ENCODE measurements at regions not wholly inside any gene's neighbourhood (a gene's known extent, or its start where the extent isn't known, plus 50 kb on each side); places are given as distances from the start of the nearest gene placed in this dataset.
"Not testable (repeated sequence)": the region's sequence is repeated elsewhere in the genome, so short reads cannot be mapped to it uniquely, and the experiment has no call there.

DNA sequence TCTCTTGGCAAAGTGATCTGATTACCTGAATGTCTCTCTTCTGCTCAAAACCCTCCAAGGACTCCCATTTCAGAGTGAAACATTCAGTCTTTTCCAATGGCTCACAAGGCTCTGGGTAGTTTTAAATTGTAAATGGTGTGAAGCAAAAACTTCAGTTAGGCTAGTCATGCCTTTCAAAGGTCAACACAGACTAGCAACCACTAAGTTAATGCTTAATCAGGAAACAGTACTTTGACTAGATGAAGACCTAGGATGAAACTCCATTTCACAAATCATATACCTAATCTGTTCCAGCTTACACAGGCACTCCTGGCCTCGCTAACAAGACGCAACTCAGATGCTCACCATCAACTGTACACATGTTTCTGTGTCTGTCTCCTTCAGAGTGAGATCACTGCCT is 240.9 kb downstream of the TP53TG3F start:
- TF ChIP-seq MXI1 (IDR thresholded peaks at IDR 0.05; ENCODE audit: low read depth, low read length); PML (IDR thresholded peaks at IDR 0.05; ENCODE audit: low read length); MIER1 (IDR thresholded peaks at IDR 0.05; ENCODE audit: low read depth); ETV6 (IDR thresholded peaks at IDR 0.05; ENCODE audit: borderline replicate concordance in 1 of 2, low read depth in 2 of 2, low read length in 1 of 2); ETV6 (CRISPR knock-in tag; IDR thresholded peaks at IDR 0.05; ENCODE audit: borderline replicate concordance); KLF6 (CRISPR knock-in tag; IDR thresholded peaks at IDR 0.05; ENCODE audit: borderline replicate concordance); MYC (IDR thresholded peaks at IDR 0.05; ENCODE audit: low read depth, low read length); MYC (CRISPR knock-in tag; IDR thresholded peaks at IDR 0.05; ENCODE audit: borderline replicate concordance, low read depth); CBFB (CRISPR knock-in tag; IDR thresholded peaks at IDR 0.05); ZBTB43 (CRISPR knock-in tag; IDR thresholded peaks at IDR 0.05); EP300 (IDR thresholded peaks at IDR 0.05; ENCODE audit: low read length); ZHX1 (conservative IDR thresholded peaks at IDR 0.05; ENCODE audit: low read length): not testable (repeated sequence)
- TF ChIP-seq, protein P1, sequence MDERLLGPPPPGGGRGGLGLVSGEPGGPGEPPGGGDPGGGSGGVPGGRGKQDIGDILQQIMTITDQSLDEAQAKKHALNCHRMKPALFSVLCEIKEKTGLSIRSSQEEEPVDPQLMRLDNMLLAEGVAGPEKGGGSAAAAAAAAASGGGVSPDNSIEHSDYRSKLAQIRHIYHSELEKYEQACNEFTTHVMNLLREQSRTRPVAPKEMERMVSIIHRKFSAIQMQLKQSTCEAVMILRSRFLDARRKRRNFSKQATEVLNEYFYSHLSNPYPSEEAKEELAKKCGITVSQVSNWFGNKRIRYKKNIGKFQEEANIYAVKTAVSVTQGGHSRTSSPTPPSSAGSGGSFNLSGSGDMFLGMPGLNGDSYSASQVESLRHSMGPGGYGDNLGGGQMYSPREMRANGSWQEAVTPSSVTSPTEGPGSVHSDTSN (CRISPR knock-in tag; IDR thresholded peaks at IDR 0.05; ENCODE audit: low read depth): not testable (repeated sequence)
- TF ChIP-seq, protein P1 (tag; conservative IDR thresholded peaks at IDR 0.05; ENCODE audit: low read depth): not testable (repeated sequence)
- TF ChIP-seq, protein P2, sequence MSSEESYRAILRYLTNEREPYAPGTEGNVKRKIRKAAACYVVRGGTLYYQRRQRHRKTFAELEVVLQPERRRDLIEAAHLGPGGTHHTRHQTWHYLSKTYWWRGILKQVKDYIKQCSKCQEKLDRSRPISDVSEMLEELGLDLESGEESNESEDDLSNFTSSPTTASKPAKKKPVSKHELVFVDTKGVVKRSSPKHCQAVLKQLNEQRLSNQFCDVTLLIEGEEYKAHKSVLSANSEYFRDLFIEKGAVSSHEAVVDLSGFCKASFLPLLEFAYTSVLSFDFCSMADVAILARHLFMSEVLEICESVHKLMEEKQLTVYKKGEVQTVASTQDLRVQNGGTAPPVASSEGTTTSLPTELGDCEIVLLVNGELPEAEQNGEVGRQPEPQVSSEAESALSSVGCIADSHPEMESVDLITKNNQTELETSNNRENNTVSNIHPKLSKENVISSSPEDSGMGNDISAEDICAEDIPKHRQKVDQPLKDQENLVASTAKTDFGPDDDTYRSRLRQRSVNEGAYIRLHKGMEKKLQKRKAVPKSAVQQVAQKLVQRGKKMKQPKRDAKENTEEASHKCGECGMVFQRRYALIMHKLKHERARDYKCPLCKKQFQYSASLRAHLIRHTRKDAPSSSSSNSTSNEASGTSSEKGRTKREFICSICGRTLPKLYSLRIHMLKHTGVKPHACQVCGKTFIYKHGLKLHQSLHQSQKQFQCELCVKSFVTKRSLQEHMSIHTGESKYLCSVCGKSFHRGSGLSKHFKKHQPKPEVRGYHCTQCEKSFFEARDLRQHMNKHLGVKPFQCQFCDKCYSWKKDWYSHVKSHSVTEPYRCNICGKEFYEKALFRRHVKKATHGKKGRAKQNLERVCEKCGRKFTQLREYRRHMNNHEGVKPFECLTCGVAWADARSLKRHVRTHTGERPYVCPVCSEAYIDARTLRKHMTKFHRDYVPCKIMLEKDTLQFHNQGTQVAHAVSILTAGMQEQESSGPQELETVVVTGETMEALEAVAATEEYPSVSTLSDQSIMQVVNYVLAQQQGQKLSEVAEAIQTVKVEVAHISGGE (CRISPR knock-in tag; IDR thresholded peaks at IDR 0.05): not testable (repeated sequence)
- TF ChIP-seq, protein P3, sequence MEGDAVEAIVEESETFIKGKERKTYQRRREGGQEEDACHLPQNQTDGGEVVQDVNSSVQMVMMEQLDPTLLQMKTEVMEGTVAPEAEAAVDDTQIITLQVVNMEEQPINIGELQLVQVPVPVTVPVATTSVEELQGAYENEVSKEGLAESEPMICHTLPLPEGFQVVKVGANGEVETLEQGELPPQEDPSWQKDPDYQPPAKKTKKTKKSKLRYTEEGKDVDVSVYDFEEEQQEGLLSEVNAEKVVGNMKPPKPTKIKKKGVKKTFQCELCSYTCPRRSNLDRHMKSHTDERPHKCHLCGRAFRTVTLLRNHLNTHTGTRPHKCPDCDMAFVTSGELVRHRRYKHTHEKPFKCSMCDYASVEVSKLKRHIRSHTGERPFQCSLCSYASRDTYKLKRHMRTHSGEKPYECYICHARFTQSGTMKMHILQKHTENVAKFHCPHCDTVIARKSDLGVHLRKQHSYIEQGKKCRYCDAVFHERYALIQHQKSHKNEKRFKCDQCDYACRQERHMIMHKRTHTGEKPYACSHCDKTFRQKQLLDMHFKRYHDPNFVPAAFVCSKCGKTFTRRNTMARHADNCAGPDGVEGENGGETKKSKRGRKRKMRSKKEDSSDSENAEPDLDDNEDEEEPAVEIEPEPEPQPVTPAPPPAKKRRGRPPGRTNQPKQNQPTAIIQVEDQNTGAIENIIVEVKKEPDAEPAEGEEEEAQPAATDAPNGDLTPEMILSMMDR (IDR thresholded peaks at IDR 0.05 in 2 of 3, conservative IDR thresholded peaks at IDR 0.05 in 1 of 3; ENCODE audit: insufficient read depth in 2 of 3, low read depth in 1 of 3, low read length in 3 of 3): not testable (repeated sequence)

Measured in K562 (cell line).